HCT116 (cell line): ENCODE measurements at regions not wholly inside any gene's neighbourhood (a gene's known extent, or its start where the extent isn't known, plus 50 kb on each side); places are given as distances from the start of the nearest gene placed in this dataset.

Experiments used
- ATAC-seq: fragments of 200-7000 bp; cut with Tn5 transposase; 2 replicates; pipeline ENCODE4 v1.9.1; 2020; ENCODE audit warnings: mild to moderate bottlenecking, moderate library complexity
- BruUV-seq: library from RNA; stranded (reverse); fragments of 400-500 nt; replicated peaks from 2 replicates; lab custom pipeline; 2021; lab: Mats Ljungman, UMichigan
- CTCF ChIA-PET: fragments of 300-600 bp; sonication (Branson Sonifier 250); formaldehyde crosslinking; loops from one replicate; lab custom pipeline; 2021; ENCODE audit warnings: antibody characterized with exemption; lab: Charles Lee
- POLR2A ChIA-PET: fragments of 300-600, 350-600 bp; sonication (Branson Sonifier 250); formaldehyde crosslinking; loops from one replicate; lab custom pipeline; 2021; ENCODE audit warnings: antibody characterized with exemption; lab: Charles Lee
- RAD21 ChIA-PET, 2 experiments: fragments of 300-600 bp; sonication (Branson Sonifier 250); formaldehyde crosslinking; loops; one replicate each; lab custom pipeline; 2023; ENCODE audit warnings: low total read pairs in 2 of 2; ENCODE audit not compliant: uncharacterized antibody in 2 of 2, unreplicated experiment in 2 of 2, low non-redundant PET in 1 of 2; lab: Charles Lee
- DNase-seq: peaks from one replicate; pipeline ENCODE4 v3.0.0-alpha.2; 2010; ENCODE audit warnings: low read depth, low spot score
- H2AFZ ChIP-seq: fragments of 200-600 bp; shearing (Covaris generic), sonication (generic); 2 replicates; pipeline ENCODE4 v1.6.1; 2017; ENCODE audit warnings: low read depth, mixed run types, mixed read lengths, antibody characterized with exemption, low read length; ENCODE audit not compliant: poor library complexity, severe bottlenecking
- H3K27ac ChIP-seq: 2 replicates; pipeline ENCODE4 v1.5.1; 2012; ENCODE audit warnings: low read depth, low read length
- H3K27me3 ChIP-seq: fragments of 200-600 bp; sonication (generic); 2 replicates; pipeline ENCODE4 v1.6.1; 2016; ENCODE audit warnings: mixed run types, low read length, mixed read lengths; ENCODE audit not compliant: insufficient read depth
- H3K36me3 ChIP-seq, 2 experiments: fragments of 200-500 bp in 1 of 2; fragments of 200-600 bp in 1 of 2; sonication (Bioruptor generic) in 1 of 2; sonication (generic) in 1 of 2; 2 replicates each; pipeline versions ENCODE4 v1.5.1 to v1.6.1; 2014 to 2016; ENCODE audit warnings: low read length in 2 of 2, inconsistent platforms in 1 of 2, mixed read lengths in 1 of 2, mixed run types in 1 of 2; ENCODE audit not compliant: insufficient read depth in 2 of 2, control insufficient read depth in 1 of 2
- H3K4me1 ChIP-seq, 2 experiments: fragments of 200-600 bp in 1 of 2; sonication (generic) in 1 of 2; 2 replicates each; pipeline versions ENCODE4 v1.5.1 to v1.6.1; 2012 to 2017; ENCODE audit warnings: low read length in 2 of 2, inconsistent platforms in 1 of 2, mild to moderate bottlenecking in 1 of 2, mixed read lengths in 1 of 2, mixed run types in 1 of 2, moderate library complexity in 1 of 2; ENCODE audit not compliant: insufficient read depth in 2 of 2, control insufficient read depth in 1 of 2
- H3K4me2 ChIP-seq: fragments of 200-600 bp; sonication (generic); 2 replicates; pipeline ENCODE4 v1.6.1; 2017; ENCODE audit warnings: mixed run types, low read length, mixed read lengths
- H3K4me3 ChIP-seq, 2 experiments: fragments of 200-600 bp in 1 of 2; sonication (generic) in 1 of 2; replicated peaks in 1 of 2; 2 replicates each; pipeline ENCODE4 v1.5.1; 2011 to 2016; ENCODE audit warnings: low read length in 2 of 2, control low read depth in 1 of 2, low read depth in 1 of 2, mild to moderate bottlenecking in 1 of 2, mixed read lengths in 1 of 2, mixed run types in 1 of 2
- H3K79me2 ChIP-seq: fragments of 200-600 bp; sonication (generic); 2 replicates; pipeline ENCODE4 v1.6.1; 2017; ENCODE audit warnings: mild to moderate bottlenecking, mixed run types, low read length, moderate library complexity, mixed read lengths; ENCODE audit not compliant: insufficient read depth
- H3K9ac ChIP-seq: fragments of 200-600 bp; sonication (generic); 2 replicates; pipeline ENCODE4 v1.6.1; 2016; ENCODE audit warnings: low read length, mixed read lengths
- H3K9me2 ChIP-seq: fragments of 200-600 bp; sonication (generic), shearing (Covaris generic); 2 replicates; pipeline ENCODE4 v1.6.1; 2017; ENCODE audit warnings: mixed run types, mild to moderate bottlenecking, moderate library complexity; ENCODE audit not compliant: insufficient read depth
- H3K9me3 ChIP-seq, 2 experiments: fragments of 200-500 bp in 1 of 2; fragments of 200-600 bp in 1 of 2; sonication (Bioruptor generic) in 1 of 2; sonication (generic) in 1 of 2; 2 replicates each; pipeline ENCODE4 v1.6.1; 2014 to 2017; ENCODE audit warnings: low read length in 2 of 2, mixed read lengths in 2 of 2, inconsistent platforms in 1 of 2, low read depth in 1 of 2, mild to moderate bottlenecking in 1 of 2, mixed run types in 1 of 2, moderate library complexity in 1 of 2; ENCODE audit not compliant: control insufficient read depth in 1 of 2, insufficient read depth in 1 of 2
- H4K20me1 ChIP-seq: fragments of 200-600 bp; sonication (generic), shearing (Covaris generic); 2 replicates; pipeline ENCODE4 v1.6.1; 2017; ENCODE audit warnings: mixed run types, mild to moderate bottlenecking, moderate library complexity; ENCODE audit not compliant: insufficient read depth
- CBX3 ChIP-seq: IDR thresholded peaks from 2 replicates; pipeline ENCODE4 v1.6.1; 2012; ENCODE audit warnings: low read depth
- CEBPB ChIP-seq: IDR thresholded peaks from 2 replicates; pipeline ENCODE4 v1.6.1; 2012; ENCODE audit warnings: low read depth
- EGR1 ChIP-seq: IDR thresholded peaks from 2 replicates; pipeline ENCODE4 v1.6.1; 2012; ENCODE audit warnings: low read depth
- EZH2 ChIP-seq: fragments of 200-600 bp; sonication (generic); IDR thresholded peaks from 2 replicates; pipeline ENCODE4 v1.6.1; 2017; ENCODE audit warnings: antibody characterized with exemption, mixed run types
- FOSL1 ChIP-seq: IDR thresholded peaks from 2 replicates; pipeline ENCODE4 v1.6.1; 2012; ENCODE audit warnings: low read depth
- JUND ChIP-seq: IDR thresholded peaks from 2 replicates; pipeline ENCODE4 v1.6.1; 2012
- POLR2A ChIP-seq: IDR thresholded peaks from 2 replicates; pipeline ENCODE4 v1.7.0; 2011; ENCODE audit warnings: borderline replicate concordance; ENCODE audit not compliant: insufficient read depth, insufficient read length; ENCODE audit errors: extremely low read depth
- POLR2AphosphoS5 ChIP-seq: IDR thresholded peaks from 2 replicates; pipeline ENCODE4 v1.6.1; 2011; ENCODE audit warnings: mild to moderate bottlenecking, low read depth, low read length, moderate library complexity
- SIN3A ChIP-seq: IDR thresholded peaks from 2 replicates; pipeline ENCODE4 v1.6.1; 2012; ENCODE audit warnings: low read depth
- SP1 ChIP-seq: IDR thresholded peaks from 2 replicates; pipeline ENCODE4 v1.6.1; 2012; ENCODE audit warnings: low read depth
- SRF ChIP-seq: IDR thresholded peaks from 2 replicates; pipeline ENCODE4 v1.6.1; 2012; ENCODE audit warnings: low read depth
- TCF7L2 ChIP-seq: IDR thresholded peaks from 2 replicates; pipeline ENCODE4 v1.7.0; 2011; ENCODE audit warnings: borderline replicate concordance, inconsistent platforms; ENCODE audit not compliant: insufficient read depth, insufficient read length; ENCODE audit errors: extremely low read depth
- YY1 ChIP-seq: IDR thresholded peaks from 2 replicates; pipeline ENCODE4 v1.6.1; 2011; ENCODE audit warnings: low read length, low read depth, moderate library complexity, mild to moderate bottlenecking; ENCODE audit not compliant: insufficient replicate concordance; ENCODE audit errors: extremely low read depth
- ZFX ChIP-seq: fragments of 450-650 bp; IDR thresholded peaks from 2 replicates; pipeline ENCODE4 v1.6.1; 2017
- ZNF274 ChIP-seq: fragments of 200-500 bp; sonication (Bioruptor generic); IDR thresholded peaks from 2 replicates; pipeline ENCODE4 v1.6.1; 2014; ENCODE audit warnings: mild to moderate bottlenecking, low read depth, low read length, inconsistent platforms
- intact Hi-C: fragments of 100-400 bp; cut with micrococcal nuclease; formaldehyde crosslinking; loops from 2 replicates; pipeline ENCODE4 v1.10.0; 2022
- TF ChIP-seq, protein P1 (sequence below): IDR thresholded peaks from 2 replicates; pipeline ENCODE4 v1.6.1; 2012
- TF ChIP-seq, protein P2 (sequence below): IDR thresholded peaks from 2 replicates; pipeline ENCODE4 v1.6.1; 2011; ENCODE audit warnings: mild to moderate bottlenecking, low read length, moderate library complexity; ENCODE audit not compliant: insufficient replicate concordance; ENCODE audit errors: extremely low read depth
- TF ChIP-seq, protein P3 (sequence below): IDR thresholded peaks from 2 replicates; pipeline ENCODE4 v1.6.1; 2012; ENCODE audit warnings: low read depth

DNA sequence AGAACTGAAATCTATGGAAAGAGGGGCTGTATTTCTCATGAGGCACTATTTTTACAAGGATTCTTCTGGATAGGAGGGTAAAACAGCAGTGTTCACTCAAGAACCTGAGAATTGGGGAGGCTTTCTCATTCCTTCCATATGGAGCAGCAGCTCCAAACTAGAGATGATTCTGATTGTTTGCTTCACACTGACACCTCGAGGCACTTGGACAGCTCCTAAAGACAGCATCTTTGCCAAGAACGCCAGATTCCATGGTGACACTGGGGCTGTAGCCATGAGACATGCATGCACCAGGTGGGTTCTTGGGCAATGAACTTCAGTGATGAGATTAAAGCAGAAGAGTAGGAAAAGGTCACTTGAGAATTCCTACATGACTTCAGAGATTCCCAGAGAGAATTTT lies 361.5 kb upstream of the HTR2A start:
- ChIA-PET CTCF (no interaction called here), POLR2A (no interaction called here), RAD21 (no interaction called here)
- Histone ChIP-seq H3K4me3 (no peak overlapping the region), H3K4me1 (no peaks in the 10 kb centered on the region), H3K36me3 (no peaks in the 10 kb centered on the region), H3K4me2 (no peak overlapping the region), H3K79me2 (no peaks in the 10 kb centered on the region), H2AFZ (no peak overlapping the region), H3K27me3 (no peaks in the 10 kb centered on the region), H3K9me2 (no peaks in the 10 kb centered on the region), H3K9ac (no peak overlapping the region), H3K27ac (no peak overlapping the region), H4K20me1 (no peaks in the 10 kb centered on the region), H3K9me3 (no peaks in the 10 kb centered on the region)
- intact Hi-C loops: no loop called here
- DNase-seq (no peak), ATAC-seq (no peak)
- BruUV-seq: no TSS peak
- no peak for TF ChIP-seq POLR2A
- TF ChIP-seq, protein P1, sequence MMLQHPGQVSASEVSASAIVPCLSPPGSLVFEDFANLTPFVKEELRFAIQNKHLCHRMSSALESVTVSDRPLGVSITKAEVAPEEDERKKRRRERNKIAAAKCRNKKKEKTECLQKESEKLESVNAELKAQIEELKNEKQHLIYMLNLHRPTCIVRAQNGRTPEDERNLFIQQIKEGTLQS: no peak
- no peak for TF ChIP-seq POLR2AphosphoS5
- TF ChIP-seq, all 23 proteins: peak for 0

DNA sequence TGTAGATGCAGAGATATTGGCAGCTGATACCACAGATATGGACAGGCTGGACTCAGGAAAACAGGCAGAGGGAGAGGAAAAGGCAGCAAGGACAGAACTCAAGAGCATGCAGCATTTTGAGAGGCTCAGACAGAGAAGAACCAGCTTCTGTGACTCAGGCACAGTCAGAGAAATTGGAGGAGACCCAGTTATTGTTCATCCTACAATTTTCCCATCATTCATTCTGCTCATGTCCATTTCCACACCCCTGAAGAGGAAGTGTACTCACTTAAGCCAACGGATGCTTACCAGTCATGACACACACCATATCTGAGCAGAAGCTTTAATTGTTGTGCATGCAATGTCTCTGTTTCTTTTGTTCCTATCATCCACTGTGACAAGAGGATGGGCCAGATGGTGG lies 359.8 kb upstream of the HTR2A start:
- POLR2A ChIA-PET: no interaction called here
- H2AFZ ChIP-seq: no peak overlapping the region
- no peak overlapping the region for H3K4me3 ChIP-seq
- no peaks in the 10 kb centered on the region for H3K36me3 ChIP-seq
- H3K9ac ChIP-seq: no peak overlapping the region
- no peak overlapping the region for H3K4me2 ChIP-seq
- no peaks in the 10 kb centered on the region for H3K79me2 ChIP-seq
- CTCF ChIA-PET: no interaction called here
- no peak overlapping the region for H3K27ac ChIP-seq
- no peaks in the 10 kb centered on the region for H3K4me1 ChIP-seq
- no peaks in the 10 kb centered on the region for H3K9me2 ChIP-seq
- RAD21 ChIA-PET: no interaction called here
- H4K20me1 ChIP-seq: no peaks in the 10 kb centered on the region
- no peaks in the 10 kb centered on the region for H3K9me3 ChIP-seq
- no peak for ATAC-seq
- BruUV-seq: no TSS peak
- DNase-seq: no peak
- TF ChIP-seq EGR1 (no peak), SIN3A (no peak), YY1 (no peak), SRF (no peak), FOSL1 (no peak), TCF7L2 (no peak), ZNF274 (no peak), CEBPB (no peak), ZFX (no peak), CBX3 (no peak), SP1 (no peak), JUND (no peak), EZH2 (no peak), POLR2A (no peak), POLR2AphosphoS5 (no peak)
- TF ChIP-seq, protein P2, sequence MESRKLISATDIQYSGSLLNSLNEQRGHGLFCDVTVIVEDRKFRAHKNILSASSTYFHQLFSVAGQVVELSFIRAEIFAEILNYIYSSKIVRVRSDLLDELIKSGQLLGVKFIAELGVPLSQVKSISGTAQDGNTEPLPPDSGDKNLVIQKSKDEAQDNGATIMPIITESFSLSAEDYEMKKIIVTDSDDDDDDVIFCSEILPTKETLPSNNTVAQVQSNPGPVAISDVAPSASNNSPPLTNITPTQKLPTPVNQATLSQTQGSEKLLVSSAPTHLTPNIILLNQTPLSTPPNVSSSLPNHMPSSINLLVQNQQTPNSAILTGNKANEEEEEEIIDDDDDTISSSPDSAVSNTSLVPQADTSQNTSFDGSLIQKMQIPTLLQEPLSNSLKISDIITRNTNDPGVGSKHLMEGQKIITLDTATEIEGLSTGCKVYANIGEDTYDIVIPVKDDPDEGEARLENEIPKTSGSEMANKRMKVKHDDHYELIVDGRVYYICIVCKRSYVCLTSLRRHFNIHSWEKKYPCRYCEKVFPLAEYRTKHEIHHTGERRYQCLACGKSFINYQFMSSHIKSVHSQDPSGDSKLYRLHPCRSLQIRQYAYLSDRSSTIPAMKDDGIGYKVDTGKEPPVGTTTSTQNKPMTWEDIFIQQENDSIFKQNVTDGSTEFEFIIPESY: no peak
- TF ChIP-seq, protein P3, sequence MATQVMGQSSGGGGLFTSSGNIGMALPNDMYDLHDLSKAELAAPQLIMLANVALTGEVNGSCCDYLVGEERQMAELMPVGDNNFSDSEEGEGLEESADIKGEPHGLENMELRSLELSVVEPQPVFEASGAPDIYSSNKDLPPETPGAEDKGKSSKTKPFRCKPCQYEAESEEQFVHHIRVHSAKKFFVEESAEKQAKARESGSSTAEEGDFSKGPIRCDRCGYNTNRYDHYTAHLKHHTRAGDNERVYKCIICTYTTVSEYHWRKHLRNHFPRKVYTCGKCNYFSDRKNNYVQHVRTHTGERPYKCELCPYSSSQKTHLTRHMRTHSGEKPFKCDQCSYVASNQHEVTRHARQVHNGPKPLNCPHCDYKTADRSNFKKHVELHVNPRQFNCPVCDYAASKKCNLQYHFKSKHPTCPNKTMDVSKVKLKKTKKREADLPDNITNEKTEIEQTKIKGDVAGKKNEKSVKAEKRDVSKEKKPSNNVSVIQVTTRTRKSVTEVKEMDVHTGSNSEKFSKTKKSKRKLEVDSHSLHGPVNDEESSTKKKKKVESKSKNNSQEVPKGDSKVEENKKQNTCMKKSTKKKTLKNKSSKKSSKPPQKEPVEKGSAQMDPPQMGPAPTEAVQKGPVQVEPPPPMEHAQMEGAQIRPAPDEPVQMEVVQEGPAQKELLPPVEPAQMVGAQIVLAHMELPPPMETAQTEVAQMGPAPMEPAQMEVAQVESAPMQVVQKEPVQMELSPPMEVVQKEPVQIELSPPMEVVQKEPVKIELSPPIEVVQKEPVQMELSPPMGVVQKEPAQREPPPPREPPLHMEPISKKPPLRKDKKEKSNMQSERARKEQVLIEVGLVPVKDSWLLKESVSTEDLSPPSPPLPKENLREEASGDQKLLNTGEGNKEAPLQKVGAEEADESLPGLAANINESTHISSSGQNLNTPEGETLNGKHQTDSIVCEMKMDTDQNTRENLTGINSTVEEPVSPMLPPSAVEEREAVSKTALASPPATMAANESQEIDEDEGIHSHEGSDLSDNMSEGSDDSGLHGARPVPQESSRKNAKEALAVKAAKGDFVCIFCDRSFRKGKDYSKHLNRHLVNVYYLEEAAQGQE: no peak
- H3K27me3 ChIP-seq: no peaks in the 10 kb centered on the region
- intact Hi-C loops: no loop called here
